ENCODE measurements at regions not wholly inside any gene's neighbourhood (a gene's known extent, or its start where the extent isn't known, plus 50 kb on each side); places are given as distances from the start of the nearest gene placed in this dataset.

DNA sequence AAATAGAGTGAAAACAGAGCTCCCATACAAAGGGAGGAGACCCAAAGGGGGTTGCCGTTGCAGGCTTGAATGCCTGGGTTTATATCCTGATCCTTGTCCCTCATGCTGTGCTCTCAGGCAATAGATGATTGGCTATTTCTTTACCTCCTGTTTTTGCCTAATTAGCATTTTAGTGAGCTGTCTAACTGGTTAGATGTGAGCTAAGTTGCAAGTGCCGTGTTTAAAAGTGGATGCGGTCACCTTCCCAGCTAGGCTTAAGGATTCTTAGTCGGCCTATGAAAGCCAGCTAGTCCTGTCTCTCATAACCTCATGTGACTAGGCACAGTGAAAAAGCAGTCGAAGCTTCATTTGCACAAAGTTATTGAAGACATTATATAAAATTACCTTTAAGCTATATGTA is 356.7 kb upstream of the TMPRSS15 start:
- H3K9me3 ChIP-seq (ENCODE audit: control insufficient read depth in 1 of 2, insufficient read depth in 1 of 2, low read depth in 1 of 2, low read length in 2 of 2), result peaks cover 9 to 12% of the 10 kb centered on the region in 2 experiments; a peak in 2 of 4 replicates
- POLR2A ChIA-PET, result no interaction called here
- H3K9ac ChIP-seq (ENCODE audit: low read length), result no peak overlapping the region

GRCh38 chr21:18764720-18765119 is 361.1 kb upstream of the TMPRSS15 start:
- CTCF ChIA-PET, result no interaction called here

More for the DNA sequence above, 356.7 kb upstream of the TMPRSS15 start:
- Histone ChIP-seq H3K27me3 (ENCODE audit: insufficient read depth, low read length) (no peaks in the 10 kb centered on the region), H3K4me2 (ENCODE audit: low read length) (no peak overlapping the region), H3K4me3 (replicated peaks in 1 of 2; ENCODE audit: low read depth in 1 of 2, low read length in 2 of 2) (no peak overlapping the region), H3K79me2 (ENCODE audit: insufficient read depth, low read length) (no peaks in the 10 kb centered on the region), H2AFZ (ENCODE audit: low read depth, low read length, poor library complexity, severe bottlenecking) (no peak overlapping the region), H3K4me1 (ENCODE audit: control insufficient read depth in 1 of 2, insufficient read depth in 2 of 2, low read length in 2 of 2) (no peaks in the 10 kb centered on the region), H3K36me3 (ENCODE audit: control insufficient read depth in 1 of 2, insufficient read depth in 2 of 2, low read length in 2 of 2) (no peaks in the 10 kb centered on the region), H4K20me1 (ENCODE audit: insufficient read depth) (no peaks in the 10 kb centered on the region), H3K9me2 (ENCODE audit: insufficient read depth) (no peaks in the 10 kb centered on the region), H3K27ac (ENCODE audit: low read depth, low read length) (no peak overlapping the region)
- ChIA-PET RAD21 (ENCODE audit: low non-redundant PET in 1 of 2, low total read pairs in 2 of 2, uncharacterized antibody in 2 of 2, unreplicated experiment in 2 of 2) (no interaction called here), CTCF (no interaction called here)
- no peak for TF ChIP-seq ZNF274 (IDR thresholded peaks at IDR 0.05; ENCODE audit: low read depth, low read length)
- TF ChIP-seq SP1 (IDR thresholded peaks at IDR 0.05; ENCODE audit: low read depth), result no peak
- no peak for TF ChIP-seq FOSL1 (IDR thresholded peaks at IDR 0.05; ENCODE audit: low read depth)
- no peak for TF ChIP-seq EZH2phosphoT487 (IDR thresholded peaks at IDR 0.05; ENCODE audit: borderline replicate concordance)
- TF ChIP-seq SIN3A (IDR thresholded peaks at IDR 0.05; ENCODE audit: low read depth), result no peak
- no peak for TF ChIP-seq POLR2A (IDR thresholded peaks at IDR 0.05; ENCODE audit: borderline replicate concordance, extremely low read depth, insufficient read depth, insufficient read length)
- no peak for TF ChIP-seq JUND (IDR thresholded peaks at IDR 0.05)
- no peak for TF ChIP-seq CEBPB (IDR thresholded peaks at IDR 0.05; ENCODE audit: low read depth)
- DNase-seq (ENCODE audit: low read depth, low spot score) (no peak), ATAC-seq (no peak)
- intact Hi-C loops (cut with micrococcal nuclease), result no loop called here
- no TSS peak for BruUV-seq (replicated peaks)

More at GRCh38 chr21:18764720-18765119, 361.1 kb upstream of the TMPRSS15 start:
- no peak overlapping the region for H3K9ac ChIP-seq (ENCODE audit: low read length)
- H3K4me2 ChIP-seq (ENCODE audit: low read length), result no peak overlapping the region
- H3K27ac ChIP-seq (ENCODE audit: low read depth, low read length), result no peak overlapping the region
- DNase-seq (ENCODE audit: low read depth, low spot score) (no peak), ATAC-seq (no peak)
- H2AFZ ChIP-seq (ENCODE audit: low read depth, low read length, poor library complexity, severe bottlenecking), result no peak overlapping the region
- no peak overlapping the region for H3K4me3 ChIP-seq (replicated peaks in 1 of 2; ENCODE audit: low read depth in 1 of 2, low read length in 2 of 2)
- intact Hi-C loops (cut with micrococcal nuclease), result no loop called here
- peaks cover 23 to 24% of the 10 kb centered on the region in 2 experiments; a peak in 2 of 4 replicates for H3K9me3 ChIP-seq (ENCODE audit: control insufficient read depth in 1 of 2, insufficient read depth in 1 of 2, low read depth in 1 of 2, low read length in 2 of 2)
- no peaks in the 10 kb centered on the region for H3K4me1 ChIP-seq (ENCODE audit: control insufficient read depth in 1 of 2, insufficient read depth in 2 of 2, low read length in 2 of 2)
- no peaks in the 10 kb centered on the region for H3K36me3 ChIP-seq (ENCODE audit: control insufficient read depth in 1 of 2, insufficient read depth in 2 of 2, low read length in 2 of 2)
- POLR2A ChIA-PET, result no interaction called here
- no peaks in the 10 kb centered on the region for H4K20me1 ChIP-seq (ENCODE audit: insufficient read depth)
- no peaks in the 10 kb centered on the region for H3K27me3 ChIP-seq (ENCODE audit: insufficient read depth, low read length)
- no TSS peak for BruUV-seq (replicated peaks)
- RAD21 ChIA-PET (ENCODE audit: low non-redundant PET in 1 of 2, low total read pairs in 2 of 2, uncharacterized antibody in 2 of 2, unreplicated experiment in 2 of 2), result no interaction called here
- no peaks in the 10 kb centered on the region for H3K9me2 ChIP-seq (ENCODE audit: insufficient read depth)
- no peak for TF ChIP-seq POLR2A (IDR thresholded peaks at IDR 0.05; ENCODE audit: borderline replicate concordance, extremely low read depth, insufficient read depth, insufficient read length)
- no peaks in the 10 kb centered on the region for H3K79me2 ChIP-seq (ENCODE audit: insufficient read depth, low read length)

Data from HCT116 (cell line).